ENCODE measurements at regions not wholly inside any gene's neighbourhood (a gene's known extent, or its start where the extent isn't known, plus 50 kb on each side); places are given as distances from the start of the nearest gene placed in this dataset.

- no peaks in the 10 kb centered on the region for H3K36me3 ChIP-seq (ENCODE audit: control insufficient read depth in 2 of 2, insufficient read depth in 2 of 2, low read length in 1 of 2)
- intact Hi-C loops (cut with micrococcal nuclease; ENCODE audit: unreplicated experiment) = no loop called here
- FAIRE-seq (no peak), DNase-seq (ENCODE audit: low read depth, low spot score) (no peak), ATAC-seq (no peak)
- H3K79me2 ChIP-seq (ENCODE audit: control insufficient read depth, insufficient read depth, low read length) = no peaks in the 10 kb centered on the region
- 0 out of 4 replicates have a peak, but pooled peaks cover 0 to 2% of the 10 kb centered on the region in 2 experiments for H3K27me3 ChIP-seq (replicated peaks in 1 of 2; ENCODE audit: control insufficient read depth in 2 of 2, insufficient read depth in 2 of 2, low read length in 1 of 2)
- no peaks in the 10 kb centered on the region for H3K9me3 ChIP-seq (replicated peaks; ENCODE audit: control insufficient read depth, insufficient read depth, low read length)
- 13% methylated on average over 2 of the region's 2 CpGs for WGBS (ENCODE audit: insufficient coverage, insufficient replicate concordance, low lambda C conversion rate, missing lambda C conversion rate)
- H4K20me1 ChIP-seq (ENCODE audit: control insufficient read depth, insufficient read depth) = no peaks in the 10 kb centered on the region
- H3K4me2 ChIP-seq (ENCODE audit: control insufficient read depth, insufficient read depth) = no peak overlapping the region
- no peak for TF ChIP-seq ATF2 (IDR thresholded peaks at IDR 0.05; ENCODE audit: low read length)
- no peak for TF ChIP-seq RELA (IDR thresholded peaks at IDR 0.05; ENCODE audit: borderline replicate concordance, partially characterized antibody)
- no peak overlapping the region for H2AFZ ChIP-seq (ENCODE audit: control insufficient read depth, low read depth, low read length)
- ChIA-PET RAD21 (ENCODE audit: unreplicated experiment) (no interaction called here), CTCF (interaction anchor here (1.0 kb wide), 1 partner anchor 29 kb away, joined by 3 read pairs; no protein-coding TSS in a partner anchor), POLR2A (no interaction called here), SMC1A (ENCODE audit: uncharacterized antibody, unreplicated experiment) (no interaction called here)
- BruUV-seq (replicated peaks) = no TSS peak
- no peaks in the 10 kb centered on the region for H3K4me1 ChIP-seq (ENCODE audit: control insufficient read depth, insufficient read depth, low read length)
- H3K4me3 ChIP-seq = no peak overlapping the region
- no peak overlapping the region for H3K27ac ChIP-seq (ENCODE audit: control insufficient read depth, insufficient read depth)
- no peak overlapping the region for H3K9ac ChIP-seq (ENCODE audit: control insufficient read depth, insufficient read depth, low read length)
- in situ Hi-C loops (cut with MboI) = no loop called here
Measured at GRCh38 chr11:114921697-114922096, 243.4 kb downstream of the NXPE2 start.

GRCh38 chr11:114924042-114924441 lies 245.7 kb downstream of the NXPE2 start:
- H2AFZ ChIP-seq (ENCODE audit: control insufficient read depth, low read depth, low read length) = no peak overlapping the region
- ChIA-PET CTCF (no interaction called here), RAD21 (ENCODE audit: unreplicated experiment) (no interaction called here), SMC1A (ENCODE audit: uncharacterized antibody, unreplicated experiment) (no interaction called here), POLR2A (no interaction called here)
- no peak for ATAC-seq
- H3K4me2 ChIP-seq (ENCODE audit: control insufficient read depth, insufficient read depth) = no peak overlapping the region
- H3K4me3 ChIP-seq = no peak overlapping the region
- H3K27ac ChIP-seq (ENCODE audit: control insufficient read depth, insufficient read depth) = no peak overlapping the region
- intact Hi-C loops (cut with micrococcal nuclease; ENCODE audit: unreplicated experiment) (no loop called here), in situ Hi-C loops (cut with MboI) (no loop called here)
- H3K4me1 ChIP-seq (ENCODE audit: control insufficient read depth, insufficient read depth, low read length) = no peaks in the 10 kb centered on the region
- BruUV-seq (replicated peaks) = no TSS peak
- no peak for FAIRE-seq
- no peak overlapping the region for H3K9ac ChIP-seq (ENCODE audit: control insufficient read depth, insufficient read depth, low read length)
- DNase-seq (ENCODE audit: low read depth, low spot score) = no peak
- no peaks in the 10 kb centered on the region for H3K36me3 ChIP-seq (ENCODE audit: control insufficient read depth in 2 of 2, insufficient read depth in 2 of 2, low read length in 1 of 2)
- H3K27me3 ChIP-seq (replicated peaks in 1 of 2; ENCODE audit: control insufficient read depth in 2 of 2, insufficient read depth in 2 of 2, low read length in 1 of 2) = peaks cover 0 to 2% of the 10 kb centered on the region in 2 experiments; a peak in 1 of 4 replicates
- no peaks in the 10 kb centered on the region for H4K20me1 ChIP-seq (ENCODE audit: control insufficient read depth, insufficient read depth)
- no peaks in the 10 kb centered on the region for H3K79me2 ChIP-seq (ENCODE audit: control insufficient read depth, insufficient read depth, low read length)
- no peaks in the 10 kb centered on the region for H3K9me3 ChIP-seq (replicated peaks; ENCODE audit: control insufficient read depth, insufficient read depth, low read length)
- TF ChIP-seq REST (IDR thresholded peaks at IDR 0.05; ENCODE audit: low read depth, low read length) (no peak), USF2 (IDR thresholded peaks at IDR 0.05; ENCODE audit: borderline replicate concordance, low read depth, low read length) (no peak), SPI1 (IDR thresholded peaks at IDR 0.05; ENCODE audit: borderline replicate concordance, insufficient read depth, low read depth, low read length) (no peak), ZNF24 (IDR thresholded peaks at IDR 0.05) (no peak), EP300 (IDR thresholded peaks at IDR 0.05; ENCODE audit: borderline replicate concordance in 1 of 2, control insufficient read depth in 1 of 2, low read depth in 2 of 2, low read length in 2 of 2) (no peak), CBX5 (IDR thresholded peaks at IDR 0.05; ENCODE audit: low read depth) (no peak), MEF2B (IDR thresholded peaks at IDR 0.05; ENCODE audit: partially characterized antibody, poor library complexity, severe bottlenecking) (no peak), STAT1 (conservative IDR thresholded peaks at IDR 0.05) (no peak)

Measured in GM12878 (cell line).